CD4-positive, alpha-beta T cell treated with Interleukin-4 for 4 hours (primary cell): ENCODE measurements at regions not wholly inside any gene's neighbourhood (a gene's known extent, or its start where the extent isn't known, plus 50 kb on each side); places are given as distances from the start of the nearest gene placed in this dataset.
"Not testable (repeated sequence)": the region's sequence is repeated elsewhere in the genome, so short reads cannot be mapped to it uniquely, and the experiment has no call there.

ENCODE experiments used
- DNase-seq: peaks from one replicate; pipeline ENCODE4 v3.0.0-alpha.2; 2020

GRCh38 chr9:7338586-7339281 lies 460.8 kb downstream of the DMAC1 start:
- no peak for DNase-seq

- no peak for DNase-seq
Measured at GRCh38 chr9:7336356-7337065, 463.1 kb downstream of the DMAC1 start.

GRCh38 chr9:7333719-7334118 lies 465.9 kb downstream of the DMAC1 start:
- no peak for DNase-seq

- no peak for DNase-seq
Measured at GRCh38 chr9:7332780-7333179, 466.8 kb downstream of the DMAC1 start.

- no peak for DNase-seq
Measured at GRCh38 chr9:7328453-7328852, 471.1 kb downstream of the DMAC1 start.

GRCh38 chr9:7325995-7326394 lies 473.6 kb downstream of the DMAC1 start:
- no peak for DNase-seq

GRCh38 chr9:7324152-7324598 lies 475.4 kb downstream of the DMAC1 start:
- no peak for DNase-seq

GRCh38 chr9:7320841-7321240 lies 478.7 kb downstream of the DMAC1 start:
- no peak for DNase-seq

GRCh38 chr9:7320139-7320538 lies 479.4 kb downstream of the DMAC1 start:
- DNase-seq: no peak

GRCh38 chr9:7318920-7319319 lies 480.7 kb downstream of the DMAC1 start:
- DNase-seq: no peak

GRCh38 chr9:7316967-7317366 lies 482.6 kb downstream of the DMAC1 start:
- DNase-seq: no peak

GRCh38 chr9:7316166-7316795 lies 483.3 kb downstream of the DMAC1 start:
- no peak for DNase-seq

- no peak for DNase-seq
Measured at GRCh38 chr9:7315746-7316145, 483.8 kb downstream of the DMAC1 start.

- DNase-seq: no peak
Measured at GRCh38 chr9:7315116-7315515, 484.5 kb downstream of the DMAC1 start.

GRCh38 chr9:7313389-7313788 lies 486.2 kb downstream of the DMAC1 start:
- no peak for DNase-seq

- DNase-seq: not testable (repeated sequence)
Measured at GRCh38 chr9:7309051-7309450, 490.5 kb downstream of the DMAC1 start.

GRCh38 chr9:7305677-7306076 lies 493.9 kb downstream of the DMAC1 start:
- no peak for DNase-seq

- DNase-seq: no peak
Measured at GRCh38 chr9:7304627-7304995, 495.0 kb downstream of the DMAC1 start.

GRCh38 chr9:7303907-7304626 lies 495.5 kb downstream of the DMAC1 start:
- DNase-seq: no peak

- no peak for DNase-seq
Measured at GRCh38 chr9:7300484-7300883, 499.1 kb downstream of the DMAC1 start.

GRCh38 chr9:7298123-7298522 lies 501.5 kb downstream of the DMAC1 start:
- DNase-seq: no peak

- no peak for DNase-seq
Measured at GRCh38 chr9:7297521-7297920, 502.1 kb downstream of the DMAC1 start.

GRCh38 chr9:7293091-7293490 lies 506.5 kb downstream of the DMAC1 start:
- no peak for DNase-seq

GRCh38 chr9:7289773-7290172 lies 509.8 kb downstream of the DMAC1 start:
- no peak for DNase-seq
